IMR-90 (cell line): ENCODE measurements at regions not wholly inside any gene's neighbourhood (a gene's known extent, or its start where the extent isn't known, plus 50 kb on each side); places are given as distances from the start of the nearest gene placed in this dataset.

Experiments used
- ATAC-seq: fragments of 200-7000 bp; cut with Tn5 transposase; 2 replicates; pipeline ENCODE4 v1.9.1; 2020; ENCODE audit warnings: low read depth, mild to moderate bottlenecking, moderate library complexity
- BruUV-seq: library from RNA; stranded (reverse); fragments of 400-500 nt; replicated peaks from 2 replicates; lab custom pipeline; 2021; lab: Mats Ljungman, UMichigan
- CTCF ChIA-PET: fragments of 300-600 bp; formaldehyde crosslinking; extraction: SDS; loops from one replicate; lab custom pipeline; 2021; ENCODE audit warnings: antibody characterized with exemption; lab: Yijun Ruan, JAX
- POLR2A ChIA-PET: fragments of 300-600 bp; sonication (Branson Sonifier 250); formaldehyde crosslinking; loops from one replicate; lab custom pipeline; 2022; ENCODE audit warnings: antibody characterized with exemption; ENCODE audit not compliant: unreplicated experiment; lab: Charles Lee
- DNase-seq: peaks from one replicate; pipeline ENCODE4 v3.0.0; 2013
- H2AFZ ChIP-seq: replicated peaks from 2 replicates; pipeline ENCODE3; 2013; ENCODE audit warnings: low read length, mild to moderate bottlenecking; ENCODE audit not compliant: poor library complexity
- H2AK5ac ChIP-seq: 2 replicates; pipeline ENCODE4 v1.6.1; 2013; ENCODE audit warnings: low read depth, low read length, inconsistent platforms
- H2AK9ac ChIP-seq: replicated peaks from 2 replicates; pipeline ENCODE3; 2013; ENCODE audit warnings: mild to moderate bottlenecking, low read depth, low read length, moderate library complexity; ENCODE audit not compliant: poor library complexity
- H2BK120ac ChIP-seq: 2 replicates; pipeline ENCODE4 v1.6.1; 2013; ENCODE audit warnings: low read depth, low read length, inconsistent platforms
- H2BK15ac ChIP-seq: 3 replicates; pipeline ENCODE4 v1.6.1; 2013; ENCODE audit warnings: low read depth, low read length, inconsistent platforms
- H2BK20ac ChIP-seq: 2 replicates; pipeline ENCODE4 v1.6.1; 2013; ENCODE audit warnings: low read depth, mild to moderate bottlenecking, inconsistent platforms, low read length, moderate library complexity
- H2BK5ac ChIP-seq: 2 replicates; pipeline ENCODE4 v1.6.1; 2013; ENCODE audit warnings: mild to moderate bottlenecking, low read depth, low read length, inconsistent platforms; ENCODE audit not compliant: poor library complexity, severe bottlenecking
- H3K14ac ChIP-seq: replicated peaks from 2 replicates; pipeline ENCODE4 v1.6.1; 2013; ENCODE audit warnings: low read depth, low read length, inconsistent platforms
- H3K18ac ChIP-seq: 2 replicates; pipeline ENCODE4 v1.6.1; 2013; ENCODE audit warnings: low read depth, low read length, control low read depth
- H3K23ac ChIP-seq: 2 replicates; pipeline ENCODE4 v1.6.1; 2013; ENCODE audit warnings: low read depth, low read length, inconsistent platforms
- H3K27ac ChIP-seq: 2 replicates; pipeline ENCODE4 v1.5.1; 2013; ENCODE audit warnings: mild to moderate bottlenecking, control low read depth, low read length; ENCODE audit not compliant: insufficient read depth
- H3K27me3 ChIP-seq: 2 replicates; pipeline ENCODE4 v1.6.1; 2013; ENCODE audit warnings: low read length; ENCODE audit not compliant: control insufficient read depth, insufficient read depth
- H3K36me3 ChIP-seq: 2 replicates; pipeline ENCODE4 v1.6.1; 2013; ENCODE audit warnings: low read length, mixed read lengths; ENCODE audit not compliant: control insufficient read depth, insufficient read depth
- H3K4ac ChIP-seq: 2 replicates; pipeline ENCODE4 v1.6.1; 2013; ENCODE audit warnings: low read depth, low read length, inconsistent platforms
- H3K4me1 ChIP-seq: 2 replicates; pipeline ENCODE4 v1.6.1; 2013; ENCODE audit warnings: low read length, mixed read lengths; ENCODE audit not compliant: control insufficient read depth, insufficient read depth
- H3K4me2 ChIP-seq: 2 replicates; pipeline ENCODE4 v1.6.1; 2013; ENCODE audit warnings: low read depth, mild to moderate bottlenecking, control low read depth, low read length, moderate library complexity
- H3K4me3 ChIP-seq: 2 replicates; pipeline ENCODE4 v1.5.1; 2013; ENCODE audit warnings: low read depth, mild to moderate bottlenecking, control low read depth, low read length, moderate library complexity; ENCODE audit not compliant: insufficient read depth
- H3K56ac ChIP-seq: 2 replicates; pipeline ENCODE4 v1.6.1; 2013; ENCODE audit warnings: low read length, inconsistent platforms; ENCODE audit not compliant: insufficient read depth; ENCODE audit errors: extremely low read depth
- H3K79me1 ChIP-seq, 2 experiments: 2 replicates each; pipeline ENCODE4 v1.6.1; 2013; ENCODE audit warnings: low read length in 2 of 2, inconsistent platforms in 1 of 2, low read depth in 1 of 2
- H3K9ac ChIP-seq: 2 replicates; pipeline ENCODE4 v1.6.1; 2013; ENCODE audit warnings: low read depth, low read length, control low read depth
- H3K9me1 ChIP-seq: 2 replicates; pipeline ENCODE4 v1.6.1; 2013; ENCODE audit warnings: low read length, inconsistent platforms; ENCODE audit not compliant: insufficient read depth
- H3K9me3 ChIP-seq: 2 replicates; pipeline ENCODE4 v1.6.1; 2013; ENCODE audit warnings: low read length; ENCODE audit not compliant: control insufficient read depth, insufficient read depth
- H4K20me1 ChIP-seq: 2 replicates; pipeline ENCODE4 v1.6.1; 2013; ENCODE audit warnings: low read length, inconsistent platforms; ENCODE audit not compliant: insufficient read depth
- H4K5ac ChIP-seq: 2 replicates; pipeline ENCODE4 v1.6.1; 2013; ENCODE audit warnings: mild to moderate bottlenecking, low read depth, low read length, control low read depth
- H4K8ac ChIP-seq, 2 experiments: 2 replicates each; pipeline ENCODE4 v1.6.1; 2013; ENCODE audit warnings: low read depth in 2 of 2, low read length in 2 of 2, control low read depth in 1 of 2, inconsistent platforms in 1 of 2
- H4K91ac ChIP-seq: 2 replicates; pipeline ENCODE4 v1.6.1; 2013; ENCODE audit warnings: low read depth, low read length, inconsistent platforms; ENCODE audit not compliant: insufficient read depth
- BHLHE40 ChIP-seq: fragments of 150-350 bp; IDR thresholded peaks from 2 replicates; pipeline ENCODE4 v1.6.1; 2016; ENCODE audit warnings: mild to moderate bottlenecking, low read depth, low read length
- CEBPB ChIP-seq: IDR thresholded peaks from 2 replicates; pipeline ENCODE4 v1.6.1; 2012; ENCODE audit warnings: low read depth, low read length, improper control_type of control experiment
- CHD1 ChIP-seq: IDR thresholded peaks from 2 replicates; pipeline ENCODE4 v1.6.1; 2012; ENCODE audit warnings: low read depth, low read length, improper control_type of control experiment
- CTCF ChIP-seq: conservative IDR thresholded peaks from 2 replicates; pipeline ENCODE4 v1.5.1; 2012; ENCODE audit warnings: mild to moderate bottlenecking, low read depth, low read length, improper control_type of control experiment
- FOS ChIP-seq: fragments of 150-350 bp; IDR thresholded peaks from 2 replicates; pipeline ENCODE4 v1.6.1; 2016; ENCODE audit warnings: low read depth, low read length
- MAFK ChIP-seq: IDR thresholded peaks from 2 replicates; pipeline ENCODE4 v1.6.1; 2012; ENCODE audit warnings: low read depth, low read length, improper control_type of control experiment
- MXI1 ChIP-seq: IDR thresholded peaks from 2 replicates; pipeline ENCODE4 v1.6.1; 2012; ENCODE audit warnings: low read depth, mild to moderate bottlenecking, low read length, moderate library complexity, borderline replicate concordance
- NFE2L2 ChIP-seq: fragments of 150-350 bp; IDR thresholded peaks from 2 replicates; pipeline ENCODE4 v1.6.1; 2016; ENCODE audit warnings: low read depth, mild to moderate bottlenecking, low read length
- POLR2A ChIP-seq: IDR thresholded peaks from 2 replicates; pipeline ENCODE4 v1.6.1; 2012; ENCODE audit warnings: mild to moderate bottlenecking, low read depth, low read length
- RAD21 ChIP-seq: IDR thresholded peaks from 2 replicates; pipeline ENCODE4 v1.6.1; 2012; ENCODE audit warnings: low read length, improper control_type of control experiment
- RCOR1 ChIP-seq: IDR thresholded peaks from 2 replicates; pipeline ENCODE4 v1.6.1; 2012; ENCODE audit warnings: mild to moderate bottlenecking, low read length, improper control_type of control experiment; ENCODE audit not compliant: insufficient replicate concordance
- SMC3 ChIP-seq: fragments of 150-350 bp; IDR thresholded peaks from 2 replicates; pipeline ENCODE4 v1.6.1; 2016; ENCODE audit warnings: low read depth, mild to moderate bottlenecking, antibody characterized with exemption, low read length, moderate library complexity
- WGBS, 2 experiments: methylation state at CpG; one replicate each; pipeline versions ENCODE4 v1.1.5 to v1.1.7; 2013; ENCODE audit warnings: missing lambda C conversion rate in 2 of 2; ENCODE audit not compliant: insufficient read length in 1 of 2; ENCODE audit errors: extremely low coverage in 2 of 2; 5-methylcytosine and 5-hydroxymethylcytosine counted together
- dilution Hi-C: fragments of 300-500 bp; cut with HindIII; formaldehyde crosslinking; loops from one replicate; pipeline ENCODE4 v1.14.3; 2018; ENCODE audit warnings: low sequenced_read_pairs; ENCODE audit not compliant: unreplicated experiment
- in situ Hi-C: fragments of 300-500 bp; cut with MboI; formaldehyde crosslinking; loops from 3 replicates; pipeline ENCODE4 v1.14.3; 2019; ENCODE audit warnings: low sequenced_read_pairs, inconsistent platforms, mixed read lengths
- intact Hi-C: fragments of 100-400 bp; cut with micrococcal nuclease; formaldehyde crosslinking; loops from 2 replicates; pipeline ENCODE4 v1.10.0; 2022
- TF ChIP-seq, protein P1 (sequence below): fragments of 150-350 bp; IDR thresholded peaks from 2 replicates; pipeline ENCODE4 v1.6.1; 2017; ENCODE audit warnings: mild to moderate bottlenecking, antibody characterized with exemption, low read length, low read depth
- TF ChIP-seq, protein P2 (sequence below): fragments of 150-350 bp; IDR thresholded peaks from 2 replicates; pipeline ENCODE4 v1.6.1; 2016; ENCODE audit warnings: low read depth, mild to moderate bottlenecking, low read length, moderate library complexity, borderline replicate concordance

DNA sequence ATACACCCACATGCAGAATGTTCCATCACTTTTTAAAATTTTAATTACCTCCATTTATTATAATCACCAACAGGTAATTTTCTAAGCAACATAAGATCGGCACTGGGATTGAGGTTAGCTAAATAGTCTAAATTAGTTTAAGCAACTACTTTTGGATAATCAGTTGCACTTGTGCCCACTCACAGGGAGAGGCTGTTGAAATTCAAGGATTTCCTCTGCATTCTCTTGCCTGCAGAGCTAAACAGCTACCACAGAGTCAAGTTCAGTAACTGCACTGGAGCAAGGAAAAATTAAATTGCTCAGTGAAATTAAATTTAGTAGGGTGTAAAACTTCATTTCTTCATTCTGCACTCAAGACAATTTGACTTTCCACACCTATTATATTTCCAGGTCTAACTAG is 120.7 kb upstream of the CCDC28A start:
- Histone ChIP-seq H2BK120ac (no peak overlapping the region), H3K9me3 (no peaks in the 10 kb centered on the region), H3K4me1 (peaks cover 2% of the 10 kb centered on the region; the same call in 1 of the 2 replicates), H2BK15ac (no peak overlapping the region), H3K36me3 (no peaks in the 10 kb centered on the region), H2AK9ac (no peak overlapping the region), H3K18ac (no peak overlapping the region), H4K91ac (no peak overlapping the region), H3K79me1 (peaks cover 16 to 34% of the 10 kb centered on the region in 2 experiments; a peak in 3 of 4 replicates), H3K23ac (no peak overlapping the region), H3K27me3 (no peaks in the 10 kb centered on the region), H2BK5ac (no peak overlapping the region), H3K4me2 (no peak overlapping the region), H3K9me1 (peaks cover 4% of the 10 kb centered on the region; the same call in 1 of the 2 replicates), H2AK5ac (no peak overlapping the region), H3K4ac (no peak overlapping the region), H3K4me3 (no peak overlapping the region), H3K14ac (no peak overlapping the region), H2BK20ac (no peak overlapping the region), H3K9ac (no peak overlapping the region), H2AFZ (no peak overlapping the region), H4K20me1 (no peaks in the 10 kb centered on the region), H4K8ac (no peak overlapping the region), H3K56ac (no peak overlapping the region), H4K5ac (no peak overlapping the region), H3K27ac (no peak overlapping the region)
- ATAC-seq (no peak), DNase-seq (no peak)
- TF ChIP-seq RCOR1 (no peak), FOS (no peak), CTCF (no peak), CHD1 (no peak), BHLHE40 (no peak), NFE2L2 (no peak), RAD21 (no peak), MAFK (no peak), CEBPB (no peak), POLR2A (no peak), SMC3 (no peak), MXI1 (no peak)
- TF ChIP-seq, protein P1, sequence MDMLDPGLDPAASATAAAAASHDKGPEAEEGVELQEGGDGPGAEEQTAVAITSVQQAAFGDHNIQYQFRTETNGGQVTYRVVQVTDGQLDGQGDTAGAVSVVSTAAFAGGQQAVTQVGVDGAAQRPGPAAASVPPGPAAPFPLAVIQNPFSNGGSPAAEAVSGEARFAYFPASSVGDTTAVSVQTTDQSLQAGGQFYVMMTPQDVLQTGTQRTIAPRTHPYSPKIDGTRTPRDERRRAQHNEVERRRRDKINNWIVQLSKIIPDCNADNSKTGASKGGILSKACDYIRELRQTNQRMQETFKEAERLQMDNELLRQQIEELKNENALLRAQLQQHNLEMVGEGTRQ: no peak
- TF ChIP-seq, protein P2, sequence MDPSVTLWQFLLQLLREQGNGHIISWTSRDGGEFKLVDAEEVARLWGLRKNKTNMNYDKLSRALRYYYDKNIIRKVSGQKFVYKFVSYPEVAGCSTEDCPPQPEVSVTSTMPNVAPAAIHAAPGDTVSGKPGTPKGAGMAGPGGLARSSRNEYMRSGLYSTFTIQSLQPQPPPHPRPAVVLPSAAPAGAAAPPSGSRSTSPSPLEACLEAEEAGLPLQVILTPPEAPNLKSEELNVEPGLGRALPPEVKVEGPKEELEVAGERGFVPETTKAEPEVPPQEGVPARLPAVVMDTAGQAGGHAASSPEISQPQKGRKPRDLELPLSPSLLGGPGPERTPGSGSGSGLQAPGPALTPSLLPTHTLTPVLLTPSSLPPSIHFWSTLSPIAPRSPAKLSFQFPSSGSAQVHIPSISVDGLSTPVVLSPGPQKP: no peak
- intact Hi-C loops: no loop called here
- POLR2A ChIA-PET: no interaction called here
- dilution Hi-C loops: no loop called here
- no TSS peak for BruUV-seq
- in situ Hi-C loops: no loop called here
- CTCF ChIA-PET: interaction anchor here (1.1 kb wide), 1 partner anchor 11 kb away, joined by 3 read pairs; no protein-coding TSS in a partner anchor
- WGBS, 2 experiments: no CpG with 5 or more reads among the region's 1 CpG
